ENCODE measurements at regions not wholly inside any gene's neighbourhood (a gene's known extent, or its start where the extent isn't known, plus 50 kb on each side); places are given as distances from the start of the nearest gene placed in this dataset.

GRCh38 chr16:85481738-85482137, 131.4 kb upstream of the GSE1 start:
- DNase-seq, result no peak

DNA sequence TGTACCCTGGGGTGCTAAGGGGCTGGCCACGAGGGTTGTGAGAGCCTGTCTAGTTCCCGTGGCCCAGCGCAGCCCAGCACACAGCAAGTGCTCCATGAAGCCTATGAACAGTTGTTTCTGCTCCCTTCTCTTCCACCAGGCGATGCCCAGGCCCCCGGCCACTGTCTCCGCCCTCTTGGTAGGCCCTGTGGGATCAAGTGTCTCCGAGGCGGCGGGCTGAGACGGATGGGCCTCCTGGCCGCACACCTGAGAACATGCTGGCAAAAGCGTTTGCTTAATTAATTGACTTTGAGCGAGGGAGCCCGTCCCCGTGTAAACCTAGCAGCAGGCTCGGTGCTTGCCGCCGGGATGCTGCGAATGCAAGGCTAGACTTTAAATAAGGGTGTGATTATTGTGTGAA, 129.7 kb upstream of the GSE1 start:
- DNase-seq, result no peak

GRCh38 chr16:85484347-85485300, 128.5 kb upstream of the GSE1 start:
- no peak for DNase-seq

- no peak for DNase-seq
Observed at GRCh38 chr16:85485379-85485778, 127.7 kb upstream of the GSE1 start.

DNA sequence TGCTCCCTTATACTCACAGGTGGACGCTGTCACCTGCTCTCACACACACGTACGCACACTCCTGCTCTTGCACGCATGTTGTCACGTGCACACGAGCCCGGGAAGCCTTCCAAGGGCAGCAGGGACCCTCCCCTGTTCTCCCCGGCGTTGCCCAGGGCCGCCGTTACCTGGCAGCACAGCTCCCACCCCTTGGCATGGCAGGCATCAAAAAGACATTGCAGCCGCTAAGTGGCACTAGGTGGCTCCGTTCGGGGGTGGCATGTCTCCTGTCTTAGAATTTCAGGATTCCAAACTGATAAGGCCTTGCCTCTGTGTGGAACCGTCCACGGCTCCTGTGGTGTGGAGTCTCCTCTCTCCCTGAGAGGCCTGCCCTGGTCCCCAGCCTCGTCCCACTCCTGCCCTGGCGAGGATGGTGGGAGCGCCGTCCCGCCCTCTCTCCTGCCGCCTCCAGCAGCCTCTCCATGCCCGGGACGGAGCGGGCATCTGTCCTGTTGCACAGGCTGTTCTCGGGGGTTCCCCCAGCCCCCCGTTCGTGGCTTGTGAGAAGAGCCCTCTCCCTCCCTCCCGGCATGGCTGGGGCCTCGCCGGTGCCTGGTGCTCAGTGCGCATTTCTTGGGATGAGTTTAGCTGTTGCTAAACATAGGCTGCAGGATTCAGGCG, 126.7 kb upstream of the GSE1 start:
- DNase-seq, result no peak

DNA sequence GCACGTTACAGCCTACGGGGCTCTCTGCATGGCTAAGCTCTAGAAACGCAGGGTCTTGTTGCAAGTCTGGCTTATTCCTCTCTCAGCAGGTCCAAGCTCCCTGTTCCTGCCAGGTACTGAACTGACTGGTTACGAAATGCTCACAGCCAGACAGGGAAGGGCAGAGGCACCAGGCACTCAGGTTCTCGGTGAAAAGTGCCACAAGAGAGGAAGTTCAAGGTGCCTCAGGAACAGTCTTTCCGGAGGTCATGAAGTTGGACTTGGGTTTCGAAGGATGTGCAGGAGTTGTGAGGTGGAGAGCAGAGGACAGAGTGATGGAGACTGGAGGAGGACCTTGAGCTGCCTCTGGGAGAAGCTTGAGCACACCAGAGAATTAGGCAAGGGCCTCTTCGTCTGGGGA, 124.7 kb upstream of the GSE1 start:
- DNase-seq, result no peak

DNA sequence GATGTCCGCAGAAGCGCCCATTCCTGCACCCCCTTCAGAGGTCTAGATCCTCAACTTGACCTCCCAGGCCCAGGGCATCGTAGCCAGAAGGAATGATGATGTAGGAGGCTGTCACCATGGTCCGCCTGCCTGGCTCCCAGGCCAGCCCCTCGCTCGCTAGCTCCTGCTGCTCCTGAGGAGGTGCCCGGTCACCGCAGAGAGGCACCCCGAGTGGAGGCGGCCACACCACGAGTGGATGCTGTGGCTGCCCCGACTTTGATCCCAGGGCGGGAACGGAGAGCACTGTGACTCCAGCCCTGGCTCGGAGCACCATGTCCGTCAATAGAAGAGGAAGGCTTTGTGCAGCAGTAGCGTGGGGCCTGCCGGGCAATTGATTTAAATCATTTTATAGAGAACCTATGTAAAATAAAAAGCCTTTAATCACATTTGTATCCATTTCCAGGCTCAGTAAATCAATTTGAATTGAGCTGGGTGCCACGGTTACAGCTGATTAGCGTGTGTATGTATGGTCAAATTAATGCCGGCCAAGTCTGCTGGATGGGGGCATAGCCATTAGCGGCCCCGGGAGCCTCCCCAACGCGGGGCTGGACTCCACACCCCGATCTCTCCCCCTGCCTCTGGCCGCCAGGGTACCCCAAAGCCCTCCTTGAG, 122.6 kb upstream of the GSE1 start:
- DNase-seq, result no peak

DNA sequence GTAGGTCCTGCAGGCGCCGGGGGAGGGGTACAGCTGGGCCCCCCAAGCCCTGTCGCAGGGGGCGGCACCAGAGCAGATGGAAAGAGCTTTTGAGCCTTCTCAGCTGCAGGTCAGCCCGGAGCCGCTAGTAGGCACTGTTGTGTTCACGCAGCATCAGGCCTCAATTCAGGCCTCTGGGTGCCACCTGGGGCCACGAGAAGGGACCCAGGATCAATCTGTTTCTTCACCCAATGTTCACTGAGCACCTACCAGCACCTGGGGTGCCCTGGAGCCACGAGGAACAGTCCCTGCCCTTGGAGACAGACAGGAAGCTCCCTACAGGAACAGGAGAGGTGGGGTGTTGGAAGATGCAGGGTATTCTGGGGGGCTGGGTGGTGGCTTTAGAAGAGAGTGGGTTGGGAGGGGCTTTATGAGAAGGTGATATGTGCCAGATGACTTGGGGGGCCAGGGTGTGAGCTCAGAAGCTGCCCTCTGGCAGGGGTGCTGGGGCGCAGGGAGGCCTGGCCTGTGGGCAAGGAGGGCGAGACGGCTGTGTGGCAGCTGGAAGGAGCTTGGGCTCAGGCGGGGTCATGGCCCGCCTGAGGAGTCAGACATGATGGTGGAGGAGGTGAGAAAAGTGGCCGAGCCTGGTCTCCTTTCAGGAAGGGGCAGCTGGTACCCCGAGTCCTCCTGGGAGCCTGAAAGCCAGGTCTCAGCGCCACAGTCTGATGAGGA, 121.9 kb upstream of the GSE1 start:
- peak; percentile 74 for DNase-seq

DNA sequence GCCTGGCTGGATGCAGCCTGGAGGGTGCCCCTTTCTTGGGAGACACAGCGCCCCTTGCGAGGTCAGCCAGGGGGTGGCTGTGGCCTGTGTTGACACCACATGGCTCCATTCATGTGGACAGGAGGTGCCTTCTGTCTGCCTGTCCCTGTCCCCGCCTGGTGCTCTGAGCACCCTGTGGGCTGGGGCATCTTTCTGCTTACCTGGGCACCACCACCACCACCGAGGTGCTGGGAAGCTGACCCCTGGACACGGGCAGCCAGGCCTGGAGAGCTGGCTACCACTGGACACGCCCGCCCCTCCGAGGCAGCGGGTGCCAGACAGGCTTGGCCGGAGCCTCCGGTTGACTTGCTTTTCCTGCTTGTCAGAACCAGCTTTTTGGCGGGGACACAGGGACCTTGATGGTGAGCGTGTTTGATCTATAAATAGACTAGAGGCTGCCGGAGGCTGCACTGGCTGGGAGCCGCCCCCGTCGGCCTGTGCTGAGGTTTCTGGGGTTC, 121.3 kb upstream of the GSE1 start:
- peak; percentile 56 for DNase-seq

DNA sequence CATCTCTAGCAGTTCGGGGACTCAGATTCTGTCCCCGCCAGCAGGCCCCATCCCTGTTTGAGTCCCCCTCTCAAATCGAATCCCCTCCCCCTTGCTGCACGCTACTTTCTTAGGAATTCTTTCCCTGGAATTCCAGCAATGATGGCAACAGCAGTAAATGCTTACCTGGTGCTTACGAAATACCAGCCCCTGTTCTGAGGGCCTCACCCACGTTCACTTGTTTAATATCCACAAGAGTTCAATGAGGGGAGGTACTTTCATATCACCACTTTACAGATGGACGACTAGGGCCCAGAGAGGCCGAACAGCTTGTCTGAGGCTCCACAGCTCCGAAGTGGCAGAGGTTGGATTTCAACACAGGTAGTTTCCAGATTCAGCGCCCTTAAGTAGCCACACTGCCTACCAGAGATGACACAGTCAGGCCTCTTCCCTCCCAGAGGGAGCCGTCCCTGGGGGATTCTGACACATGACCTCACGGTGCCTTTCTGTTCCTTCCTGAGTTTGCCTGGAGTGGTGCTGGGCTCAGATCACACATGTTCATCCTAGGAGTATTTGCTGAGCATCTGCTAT, 120.7 kb upstream of the GSE1 start:
- no peak for DNase-seq

DNA sequence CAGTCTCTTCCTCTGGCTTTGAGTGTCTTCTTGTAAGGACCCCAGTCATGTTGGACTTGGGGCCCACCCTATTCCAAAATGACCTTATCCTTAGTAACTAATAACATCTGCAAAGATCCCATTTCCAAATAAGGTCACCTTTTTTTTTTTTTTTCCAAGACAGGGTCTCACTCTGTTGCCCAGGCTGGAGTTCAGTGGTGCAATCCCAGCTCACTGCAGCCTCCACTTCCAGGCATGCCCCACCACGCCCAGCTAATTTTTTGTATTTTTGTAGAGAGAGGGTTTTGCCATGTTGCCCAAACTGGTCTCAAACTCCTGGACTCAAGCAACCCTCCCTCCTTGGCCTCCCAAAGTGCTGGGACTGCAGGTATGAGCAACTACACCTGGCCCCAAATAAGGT, 118.8 kb upstream of the GSE1 start:
- DNase-seq, result no peak

DNA sequence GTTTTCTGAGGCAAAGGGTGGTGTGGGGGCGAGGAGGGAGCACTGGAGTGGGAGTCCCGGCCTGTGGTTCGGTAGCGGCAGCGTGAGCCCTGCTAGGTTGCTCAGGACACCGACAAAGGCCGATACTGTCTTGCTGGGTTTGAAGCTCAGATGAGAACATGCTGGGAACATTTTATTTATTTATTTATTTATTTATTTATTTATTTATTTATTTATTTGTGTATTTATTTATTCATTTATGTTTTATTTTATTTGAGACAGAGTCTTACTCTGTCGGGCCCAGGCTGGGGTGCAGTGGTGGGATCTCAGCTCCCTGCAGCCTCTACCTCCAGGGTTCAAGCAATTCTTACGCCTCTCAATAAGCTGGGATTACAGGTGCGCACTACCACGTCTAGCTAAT, 117.9 kb upstream of the GSE1 start:
- DNase-seq, result no peak

GRCh38 chr16:85495823-85496538, 117.1 kb upstream of the GSE1 start:
- no peak for DNase-seq

DNA sequence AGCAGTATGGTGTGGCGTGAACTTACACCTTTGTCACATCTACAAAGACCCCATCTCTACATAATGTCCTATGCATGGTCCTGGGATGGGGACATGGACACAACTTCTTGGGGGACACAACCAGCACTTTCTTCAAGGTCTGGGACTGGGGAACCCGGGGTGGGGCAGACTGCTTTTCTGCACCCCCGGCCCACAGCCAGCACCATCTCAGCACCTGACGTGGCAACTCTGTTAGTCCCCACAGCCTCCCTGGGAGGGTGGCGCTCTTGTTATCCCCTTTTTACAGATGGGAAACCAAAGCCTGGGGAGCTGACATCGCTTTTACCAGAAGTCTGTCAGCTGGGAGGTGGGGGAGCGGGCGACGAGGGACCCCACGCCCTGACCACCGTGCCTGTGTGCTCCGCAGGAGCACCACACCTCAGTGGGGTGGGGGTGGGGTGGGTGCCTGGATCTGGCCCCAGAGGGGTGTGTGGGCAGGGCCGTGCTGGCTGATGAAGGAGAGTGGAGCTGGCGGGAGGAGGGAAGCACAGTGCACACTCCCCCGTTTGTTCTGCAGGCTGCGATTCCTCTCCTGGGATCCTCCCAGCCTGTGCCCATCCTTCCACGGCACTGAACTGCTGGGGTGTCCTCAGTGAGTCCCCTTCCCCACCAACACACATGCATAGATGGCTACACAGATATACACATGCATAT, 115.4 kb upstream of the GSE1 start:
- DNase-seq, result no peak

GRCh38 chr16:85498607-85499006, 114.5 kb upstream of the GSE1 start:
- no peak for DNase-seq

- DNase-seq, result no peak
Observed at GRCh38 chr16:85500220-85500619, 112.9 kb upstream of the GSE1 start.

- no peak for DNase-seq
Observed at GRCh38 chr16:85501900-85502299, 111.2 kb upstream of the GSE1 start.

DNA sequence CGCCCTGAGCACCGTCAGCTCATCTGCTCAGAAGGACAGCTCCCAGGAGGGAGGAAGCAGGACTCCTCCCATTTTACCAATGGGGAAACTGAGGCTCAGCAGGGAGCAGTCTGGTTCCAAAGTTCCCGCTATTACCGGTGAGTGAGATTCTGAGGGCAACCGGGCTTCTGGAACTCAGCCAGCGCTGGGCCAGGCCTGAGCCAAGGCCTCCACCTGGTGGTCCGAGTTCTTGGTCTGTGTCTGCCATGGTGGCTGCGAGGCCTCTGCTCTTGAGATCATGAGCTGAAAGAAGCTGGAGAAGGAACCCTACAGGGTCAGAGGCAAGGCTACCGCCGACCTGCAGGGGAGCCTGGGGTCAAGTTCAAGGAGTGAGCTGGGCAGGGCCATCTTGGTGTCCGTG, 110.8 kb upstream of the GSE1 start:
- no peak for DNase-seq

DNA sequence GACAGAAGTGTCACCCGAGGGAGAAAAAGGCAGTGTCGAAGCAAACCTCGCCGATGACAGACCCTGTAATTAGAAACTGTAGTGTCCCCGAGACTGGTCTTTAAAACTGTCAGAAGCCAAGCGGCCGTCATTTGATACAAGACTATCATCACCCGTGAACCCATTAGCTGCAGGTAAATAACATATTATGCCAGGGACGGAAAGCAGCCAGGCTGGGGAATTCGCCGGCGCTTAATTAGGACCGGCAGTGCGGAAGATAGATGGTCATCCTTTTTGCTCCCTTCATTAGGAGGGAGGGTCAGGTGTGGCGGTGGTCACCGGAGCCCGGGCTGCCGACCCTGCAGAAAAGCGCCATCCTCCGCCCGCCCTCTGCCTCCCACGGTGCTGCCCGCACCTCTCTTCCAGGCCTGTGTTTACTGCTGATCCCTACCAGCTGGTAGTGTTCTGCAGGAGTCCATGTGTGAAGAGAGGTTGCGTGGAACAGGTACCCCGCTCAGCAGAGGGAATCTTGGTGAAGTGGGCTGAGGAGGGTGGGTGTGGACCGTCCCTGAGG, 109.4 kb upstream of the GSE1 start:
- DNase-seq, result no peak

DNA sequence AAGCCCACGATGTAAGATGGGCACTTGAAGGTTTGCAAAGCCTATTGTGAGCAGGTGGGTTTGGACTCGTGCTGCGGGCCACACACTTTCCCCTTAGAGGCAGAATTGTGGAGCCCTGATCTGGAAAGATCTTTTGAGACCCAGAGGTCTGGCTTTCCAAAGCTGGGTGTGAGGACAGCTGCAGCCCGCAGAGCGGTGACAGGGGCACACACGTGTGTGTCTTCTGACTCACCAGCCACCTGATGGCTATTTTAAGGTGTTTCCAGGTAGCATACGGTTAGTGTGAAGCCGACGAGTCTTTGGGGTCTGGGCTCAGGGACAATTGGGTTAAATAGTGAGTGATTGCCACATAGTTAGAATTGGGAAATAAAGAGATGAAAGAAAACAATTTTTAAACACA, 108.9 kb upstream of the GSE1 start:
- DNase-seq, result no peak
